Mucosa of rectum (tissue), 2 donors: ENCODE measurements at regions not wholly inside any gene's neighbourhood (a gene's known extent, or its start where the extent isn't known, plus 50 kb on each side); places are given as distances from the start of the nearest gene placed in this dataset.

ENCODE experiments used
- H3K27ac ChIP-seq, 2 donors: one replicate each; pipeline ENCODE4 v1.7.0; 2013; ENCODE audit warnings: inconsistent platforms in 2 of 2, low read depth in 2 of 2, low read length in 2 of 2
- H3K27me3 ChIP-seq, 2 donors: one replicate each; pipeline ENCODE4 v1.7.0; 2013; ENCODE audit warnings: low read length in 2 of 2; ENCODE audit not compliant: control insufficient read depth in 2 of 2, insufficient read depth in 2 of 2
- H3K36me3 ChIP-seq, 2 donors: one replicate each; pipeline ENCODE4 v1.7.0; 2013; ENCODE audit warnings: low read length in 2 of 2; ENCODE audit not compliant: control insufficient read depth in 2 of 2, insufficient read depth in 2 of 2
- H3K4me1 ChIP-seq, 2 donors: one replicate each; pipeline ENCODE4 v1.7.0; 2013; ENCODE audit warnings: low read length in 2 of 2, mild to moderate bottlenecking in 1 of 2; ENCODE audit not compliant: control insufficient read depth in 2 of 2, insufficient read depth in 2 of 2
- H3K4me3 ChIP-seq, 2 donors: one replicate each; pipeline ENCODE4 v1.7.0; 2013; ENCODE audit warnings: low read length in 2 of 2
- H3K9ac ChIP-seq, 2 donors: one replicate each; pipeline ENCODE4 v1.7.0; 2013; ENCODE audit warnings: low read length in 2 of 2, low read depth in 1 of 2, mild to moderate bottlenecking in 1 of 2
- H3K9me3 ChIP-seq, 2 donors: one replicate each; pipeline ENCODE4 v1.7.0; 2013; ENCODE audit warnings: low read length in 2 of 2; ENCODE audit not compliant: control insufficient read depth in 2 of 2
- donor health status: healthy.
- donor health status: Normal muscosa, but diverticular disease.

GRCh38 chr7:67408109-67408508 lies 411.5 kb downstream of the TYW1 start:
- H3K9me3 ChIP-seq, result no peaks in the 10 kb centered on the region
- H3K4me1 ChIP-seq, result no peaks in the 10 kb centered on the region
- H3K36me3 ChIP-seq, result no peaks in the 10 kb centered on the region
- no peak overlapping the region for H3K27ac ChIP-seq
- H3K9ac ChIP-seq, result no peak overlapping the region
- H3K4me3 ChIP-seq, result no peak overlapping the region
- no peaks in the 10 kb centered on the region for H3K27me3 ChIP-seq

DNA sequence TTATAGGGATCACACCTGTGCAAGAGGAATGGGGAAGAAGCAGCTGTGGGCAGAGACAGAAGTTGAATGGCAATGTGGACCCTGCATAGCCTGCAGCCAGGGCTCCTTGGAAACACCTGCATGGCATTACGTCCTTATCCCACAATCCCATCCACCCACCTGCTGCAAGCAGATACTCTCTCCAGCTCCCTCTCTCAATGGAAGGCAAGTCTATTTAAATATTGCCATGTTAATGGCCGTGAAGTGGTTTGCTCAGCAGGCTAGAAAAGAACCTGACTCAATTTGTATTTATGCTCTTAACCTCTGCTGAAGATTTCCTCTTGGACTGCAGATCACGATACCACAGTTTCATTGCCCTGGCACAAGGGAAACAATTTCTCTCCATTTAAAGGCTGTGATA lies 417.0 kb downstream of the TYW1 start:
- no peak overlapping the region for H3K27ac ChIP-seq
- no peaks in the 10 kb centered on the region for H3K36me3 ChIP-seq
- no peak overlapping the region for H3K9ac ChIP-seq
- no peaks in the 10 kb centered on the region for H3K4me1 ChIP-seq
- no peak overlapping the region for H3K4me3 ChIP-seq
- no peaks in the 10 kb centered on the region for H3K27me3 ChIP-seq
- no peaks in the 10 kb centered on the region for H3K9me3 ChIP-seq

DNA sequence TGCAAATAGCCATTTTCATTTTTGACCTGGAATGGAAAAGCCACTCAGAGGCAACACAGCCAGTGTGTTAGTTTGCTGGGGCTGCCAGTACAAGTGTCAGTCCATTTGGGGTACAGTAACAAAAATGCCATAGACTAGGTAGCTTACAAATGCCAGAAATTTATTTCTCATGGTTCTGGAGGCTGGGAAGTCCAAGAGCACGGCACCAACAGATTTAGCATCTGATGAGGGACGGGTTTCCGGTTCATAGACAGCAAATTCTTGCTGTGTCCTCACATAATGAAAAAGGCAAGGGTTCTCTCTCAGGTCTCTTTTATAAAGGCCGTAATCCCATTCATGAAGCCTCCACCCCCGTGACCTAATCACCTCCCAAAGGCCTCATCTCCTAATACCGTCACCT lies 418.2 kb downstream of the TYW1 start:
- no peaks in the 10 kb centered on the region for H3K9me3 ChIP-seq
- no peak overlapping the region for H3K27ac ChIP-seq
- no peaks in the 10 kb centered on the region for H3K27me3 ChIP-seq
- no peak overlapping the region for H3K4me3 ChIP-seq
- H3K9ac ChIP-seq, result no peak overlapping the region
- H3K4me1 ChIP-seq, result no peaks in the 10 kb centered on the region
- no peaks in the 10 kb centered on the region for H3K36me3 ChIP-seq

DNA sequence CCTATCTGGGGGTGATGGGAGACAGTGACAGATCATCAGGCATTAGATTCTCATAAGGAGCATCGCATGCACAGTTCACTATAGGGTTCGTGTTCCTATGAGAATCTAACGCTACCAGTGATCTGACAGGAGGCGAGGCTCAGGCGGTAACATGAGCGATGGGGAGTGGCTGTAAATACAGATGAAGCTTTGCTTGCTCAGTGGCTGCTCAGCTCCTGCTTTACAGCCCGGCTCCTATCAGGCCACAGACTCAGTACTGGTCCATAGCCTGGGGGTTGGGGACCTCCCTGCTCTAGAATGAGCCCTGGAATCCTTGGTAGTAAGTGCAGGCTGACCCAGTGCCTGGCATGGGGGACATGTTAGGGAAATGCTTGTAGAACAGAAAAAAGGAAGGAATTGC lies 426.0 kb downstream of the TYW1 start:
- no peak overlapping the region for H3K27ac ChIP-seq
- no peak overlapping the region for H3K4me3 ChIP-seq
- H3K9me3 ChIP-seq, result no peaks in the 10 kb centered on the region
- no peaks in the 10 kb centered on the region for H3K36me3 ChIP-seq
- no peaks in the 10 kb centered on the region for H3K27me3 ChIP-seq
- H3K4me1 ChIP-seq, result no peaks in the 10 kb centered on the region
- H3K9ac ChIP-seq, result no peak overlapping the region

- H3K9ac ChIP-seq, result no peak overlapping the region
- no peaks in the 10 kb centered on the region for H3K4me1 ChIP-seq
- no peak overlapping the region for H3K4me3 ChIP-seq
- no peaks in the 10 kb centered on the region for H3K9me3 ChIP-seq
- no peaks in the 10 kb centered on the region for H3K27me3 ChIP-seq
- H3K36me3 ChIP-seq, result no peaks in the 10 kb centered on the region
- H3K27ac ChIP-seq, result no peak overlapping the region
These were observed 426.4 kb downstream of the TYW1 start for GRCh38 chr7:67423065-67423464.

GRCh38 chr7:67426654-67427053 lies 430.0 kb downstream of the TYW1 start:
- Histone ChIP-seq H3K9me3 (no peaks in the 10 kb centered on the region), H3K36me3 (no peaks in the 10 kb centered on the region), H3K27ac (no peak overlapping the region), H3K4me3 (no peak overlapping the region), H3K9ac (no peak overlapping the region), H3K27me3 (no peaks in the 10 kb centered on the region), H3K4me1 (no peaks in the 10 kb centered on the region)

GRCh38 chr7:67429735-67430134 lies 433.1 kb downstream of the TYW1 start:
- Histone ChIP-seq H3K27ac (no peak overlapping the region), H3K4me1 (no peaks in the 10 kb centered on the region), H3K9ac (no peak overlapping the region), H3K36me3 (no peaks in the 10 kb centered on the region), H3K4me3 (no peak overlapping the region), H3K9me3 (no peaks in the 10 kb centered on the region), H3K27me3 (no peaks in the 10 kb centered on the region)

- Histone ChIP-seq H3K4me1 (no peaks in the 10 kb centered on the region), H3K9ac (no peak overlapping the region), H3K4me3 (no peak overlapping the region), H3K36me3 (no peaks in the 10 kb centered on the region), H3K27me3 (no peaks in the 10 kb centered on the region), H3K27ac (no peak overlapping the region), H3K9me3 (no peaks in the 10 kb centered on the region)
These were observed 436.1 kb downstream of the TYW1 start for GRCh38 chr7:67432536-67433234.

GRCh38 chr7:67435894-67436535 lies 439.4 kb downstream of the TYW1 start:
- H3K9ac ChIP-seq, result no peak overlapping the region
- H3K4me1 ChIP-seq, result no peaks in the 10 kb centered on the region
- no peaks in the 10 kb centered on the region for H3K36me3 ChIP-seq
- H3K27me3 ChIP-seq, result no peaks in the 10 kb centered on the region
- no peak overlapping the region for H3K27ac ChIP-seq
- no peaks in the 10 kb centered on the region for H3K9me3 ChIP-seq
- no peak overlapping the region for H3K4me3 ChIP-seq

DNA sequence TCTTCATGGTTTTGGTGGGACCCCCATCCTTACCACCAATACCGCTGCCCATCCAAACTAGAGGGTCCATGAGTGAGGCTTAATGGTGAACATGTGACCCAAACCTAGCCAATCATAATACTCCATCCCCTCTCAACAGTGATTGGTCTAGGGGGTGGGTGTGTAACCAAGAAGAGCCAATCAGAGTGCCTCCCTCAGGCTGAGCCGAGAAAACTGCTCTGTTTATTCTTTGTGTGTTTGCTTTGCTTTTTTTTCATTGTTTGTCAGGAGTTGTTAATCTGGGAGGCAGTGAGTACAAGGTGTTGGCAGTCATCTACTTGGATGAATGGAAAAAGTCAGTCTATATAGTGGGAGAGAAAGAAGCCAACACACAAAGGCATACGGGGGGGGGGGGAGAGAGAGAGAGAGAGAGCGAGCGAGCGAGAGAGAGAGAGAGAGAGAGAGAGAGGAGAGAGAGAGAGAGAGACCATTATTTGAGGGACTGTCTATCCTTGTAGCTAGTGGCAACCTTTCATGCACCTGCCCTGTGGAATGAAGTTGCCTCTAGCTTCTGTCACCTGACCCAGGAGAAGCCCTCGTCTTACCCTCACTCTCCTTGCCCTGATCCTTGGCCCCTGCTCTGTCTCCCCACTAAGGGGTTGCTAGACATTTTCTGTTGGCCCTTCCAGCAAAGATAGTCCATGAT lies 441.7 kb downstream of the TYW1 start:
- no peaks in the 10 kb centered on the region for H3K27me3 ChIP-seq
- no peak overlapping the region for H3K27ac ChIP-seq
- no peak overlapping the region for H3K4me3 ChIP-seq
- H3K9ac ChIP-seq, result no peak overlapping the region
- H3K4me1 ChIP-seq, result no peaks in the 10 kb centered on the region
- no peaks in the 10 kb centered on the region for H3K36me3 ChIP-seq
- H3K9me3 ChIP-seq, result no peaks in the 10 kb centered on the region
